H9 (cell line): ENCODE measurements at regions not wholly inside any gene's neighbourhood (a gene's known extent, or its start where the extent isn't known, plus 50 kb on each side); places are given as distances from the start of the nearest gene placed in this dataset.

Experiments used
- DNase-seq: peaks from one replicate; pipeline ENCODE4 v3.0.0-alpha.2; 2017
- H2AFZ ChIP-seq: one replicate; pipeline ENCODE4 v1.6.1; 2013; ENCODE audit warnings: mild to moderate bottlenecking, low read length, control low read depth, moderate library complexity
- H2AK5ac ChIP-seq: 2 replicates; pipeline ENCODE4 v1.6.1; 2013; ENCODE audit warnings: low read length, control low read depth, mixed read lengths; ENCODE audit not compliant: insufficient read length
- H2BK120ac ChIP-seq: one replicate; pipeline ENCODE4 v1.6.1; 2013; ENCODE audit warnings: low read depth, mild to moderate bottlenecking, low read length, control low read depth, inconsistent platforms; ENCODE audit not compliant: poor library complexity, severe bottlenecking
- H2BK12ac ChIP-seq: 2 replicates; pipeline ENCODE4 v1.6.1; 2013; ENCODE audit warnings: low read length, control low read depth, mixed read lengths, low read depth; ENCODE audit not compliant: insufficient read length
- H2BK15ac ChIP-seq: 2 replicates; pipeline ENCODE4 v1.6.1; 2013; ENCODE audit warnings: low read depth, low read length, control low read depth
- H2BK20ac ChIP-seq: one replicate; pipeline ENCODE4 v1.6.1; 2013; ENCODE audit warnings: low read depth, mild to moderate bottlenecking, low read length, control low read depth, inconsistent platforms; ENCODE audit not compliant: poor library complexity, severe bottlenecking
- H2BK5ac ChIP-seq: 2 replicates; pipeline ENCODE4 v1.6.1; 2013; ENCODE audit warnings: low read length, control low read depth, mixed read lengths; ENCODE audit not compliant: insufficient read length
- H3K14ac ChIP-seq: 2 replicates; pipeline ENCODE4 v1.6.1; 2013; ENCODE audit warnings: low read length, control low read depth; ENCODE audit not compliant: insufficient read depth
- H3K18ac ChIP-seq: 2 replicates; pipeline ENCODE4 v1.6.1; 2013; ENCODE audit warnings: low read depth, mild to moderate bottlenecking, mixed read lengths, low read length, control low read depth; ENCODE audit not compliant: insufficient read length
- H3K23ac ChIP-seq: 2 replicates; pipeline ENCODE4 v1.6.1; 2013; ENCODE audit warnings: low read length, control low read depth, mixed read lengths, low read depth; ENCODE audit not compliant: insufficient read length
- H3K23me2 ChIP-seq: 2 replicates; pipeline ENCODE4 v1.6.1; 2013; ENCODE audit warnings: low read depth, mild to moderate bottlenecking, mixed read lengths, low read length, control low read depth; ENCODE audit not compliant: insufficient read length, poor library complexity, severe bottlenecking
- H3K27ac ChIP-seq: 2 replicates; pipeline ENCODE4 v1.5.1; 2013; ENCODE audit warnings: low read length, control low read depth, mixed read lengths, low read depth; ENCODE audit not compliant: insufficient read length
- H3K27me3 ChIP-seq: 2 replicates; pipeline ENCODE4 v1.6.1; 2013; ENCODE audit warnings: low read length, control low read depth, inconsistent platforms; ENCODE audit not compliant: insufficient read depth
- H3K4ac ChIP-seq: 2 replicates; pipeline ENCODE4 v1.6.1; 2013; ENCODE audit warnings: low read depth, mild to moderate bottlenecking, control low read depth, inconsistent platforms, low read length, moderate library complexity
- H3K4me1 ChIP-seq: 2 replicates; pipeline ENCODE4 v1.6.1; 2013; ENCODE audit warnings: low read length, control low read depth, inconsistent platforms; ENCODE audit not compliant: insufficient read depth
- H3K4me2 ChIP-seq: 2 replicates; pipeline ENCODE4 v1.6.1; 2013; ENCODE audit warnings: low read length, control low read depth, mixed read lengths; ENCODE audit not compliant: insufficient read length, insufficient read depth
- H3K56ac ChIP-seq: 2 replicates; pipeline ENCODE4 v1.6.1; 2013; ENCODE audit warnings: low read depth, mild to moderate bottlenecking, mixed read lengths, low read length, control low read depth; ENCODE audit not compliant: insufficient read length
- H3K79me1 ChIP-seq: 2 replicates; pipeline ENCODE4 v1.6.1; 2013; ENCODE audit warnings: low read depth, mild to moderate bottlenecking, moderate library complexity, low read length, control low read depth, inconsistent platforms; ENCODE audit not compliant: insufficient read depth, poor library complexity, severe bottlenecking
- H3K79me2 ChIP-seq: 2 replicates; pipeline ENCODE4 v1.6.1; 2013; ENCODE audit warnings: low read length, control low read depth, inconsistent platforms; ENCODE audit not compliant: insufficient read depth
- H3K9ac ChIP-seq: 2 replicates; pipeline ENCODE4 v1.6.1; 2013; ENCODE audit warnings: low read length, control low read depth, mixed read lengths; ENCODE audit not compliant: insufficient read length; ENCODE audit errors: extremely low read depth
- H3K9me3 ChIP-seq: one replicate; pipeline ENCODE4 v1.6.1; 2013; ENCODE audit warnings: low read depth, low read length, inconsistent platforms; ENCODE audit not compliant: control insufficient read depth
- H3T11ph ChIP-seq: one replicate; pipeline ENCODE4 v1.6.1; 2013; ENCODE audit warnings: mild to moderate bottlenecking, low read length, control low read depth, inconsistent platforms
- H4K20me1 ChIP-seq: one replicate; pipeline ENCODE4 v1.6.1; 2013; ENCODE audit not compliant: control insufficient read depth, insufficient read length, insufficient read depth
- H4K5ac ChIP-seq: 2 replicates; pipeline ENCODE4 v1.6.1; 2013; ENCODE audit warnings: low read depth, mild to moderate bottlenecking, mixed read lengths, low read length, control low read depth; ENCODE audit not compliant: insufficient read length
- H4K8ac ChIP-seq: replicated peaks from 2 replicates; pipeline ENCODE4 v1.6.1; 2013; ENCODE audit warnings: low read length, control low read depth, mixed read lengths, low read depth; ENCODE audit not compliant: insufficient read length
- H4K91ac ChIP-seq: 2 replicates; pipeline ENCODE4 v1.6.1; 2013; ENCODE audit warnings: low read depth, mild to moderate bottlenecking, moderate library complexity, mixed read lengths, low read length, control low read depth; ENCODE audit not compliant: insufficient read length
- H3K27ac Mint-ChIP-seq, 3 experiments: 2 replicates in 2 of 3; 3 replicates in 1 of 3; pipeline ENCODE4 v1.8.0; 2020 to 2021; ENCODE audit warnings: mixed read lengths in 3 of 3, mild to moderate bottlenecking in 1 of 3, moderate library complexity in 1 of 3
- H3K27me3 Mint-ChIP-seq: 2 replicates; pipeline ENCODE4 v1.8.0; 2021; ENCODE audit warnings: low read depth, mild to moderate bottlenecking, moderate library complexity, mixed read lengths
- H3K36me3 Mint-ChIP-seq, 3 experiments: 2 replicates in 2 of 3; 3 replicates in 1 of 3; pipeline ENCODE4 v1.8.0; 2020 to 2021; ENCODE audit warnings: low read depth in 3 of 3, mixed read lengths in 3 of 3; ENCODE audit not compliant: insufficient read depth in 1 of 3
- H3K4me1 Mint-ChIP-seq, 2 experiments: 2 replicates each; pipeline ENCODE4 v1.8.0; 2020; ENCODE audit warnings: mixed read lengths in 2 of 2
- H3K4me3 Mint-ChIP-seq, 2 experiments: 2 replicates in 1 of 2; 3 replicates in 1 of 2; pipeline ENCODE4 v1.8.0; 2020 to 2021; ENCODE audit warnings: mild to moderate bottlenecking in 2 of 2, mixed read lengths in 2 of 2, moderate library complexity in 1 of 2
- H3K9me3 Mint-ChIP-seq, 2 experiments: 2 replicates in 1 of 2; 3 replicates in 1 of 2; pipeline ENCODE4 v1.8.0; 2020; ENCODE audit warnings: mild to moderate bottlenecking in 2 of 2, mixed read lengths in 2 of 2, moderate library complexity in 1 of 2
- CTCF ChIP-seq: fragments of 200-600 bp; sonication (generic); conservative IDR thresholded peaks from 3 replicates; pipeline ENCODE4 v1.8.0; 2021; ENCODE audit warnings: antibody characterized with exemption, mild to moderate bottlenecking
- WGBS: extraction: QIAGEN DNeasy Blood & Tissue Kit; methylation state at CpG from one replicate; pipeline ENCODE4 v1.1.7; 2013; ENCODE audit warnings: missing lambda C conversion rate, low lambda C conversion rate, mixed read lengths; ENCODE audit not compliant: insufficient read length; ENCODE audit errors: extremely low coverage; 5-methylcytosine and 5-hydroxymethylcytosine counted together

GRCh38 chr11:25583596-25583995 lies 748.3 kb upstream of the ANO3 start:
- DNase-seq, result no peak
- Histone ChIP-seq H4K5ac (no peak overlapping the region), H2BK15ac (no peak overlapping the region)

More at GRCh38 chr11:25583596-25583995, 748.3 kb upstream of the ANO3 start:
- H3K18ac ChIP-seq, result no peak overlapping the region
- no peak overlapping the region for H3K23ac ChIP-seq
- no peak overlapping the region for H3T11ph ChIP-seq
- H3K9me3 Mint-ChIP-seq, result no peaks in the 10 kb centered on the region; a peak in 1 of 5 replicates
- no CpG with 5 or more reads among the region's 3 CpGs for WGBS
- H3K36me3 Mint-ChIP-seq, result peaks cover 0 to 4% (median 0%) of the 10 kb centered on the region in 3 experiments; a peak in 1 of 7 replicates
- H3K4me2 ChIP-seq, result no peak overlapping the region
- H4K20me1 ChIP-seq, result no peaks in the 10 kb centered on the region
- H3K4me1 Mint-ChIP-seq, result peaks cover 27 to 28% of the 10 kb centered on the region in 2 experiments
- H3K27me3 ChIP-seq, result no peaks in the 10 kb centered on the region
- H2BK120ac ChIP-seq, result no peak overlapping the region
- H3K9me3 ChIP-seq, result no peaks in the 10 kb centered on the region
- no peak overlapping the region for H2AK5ac ChIP-seq
- no peak overlapping the region for H4K8ac ChIP-seq
- H3K4ac ChIP-seq, result no peak overlapping the region
- H3K4me1 ChIP-seq, result no peaks in the 10 kb centered on the region; the same call in 1 of the 2 replicates
- H3K14ac ChIP-seq, result no peak overlapping the region
- H3K27ac ChIP-seq, result no peak overlapping the region
- H3K23me2 ChIP-seq, result no peaks in the 10 kb centered on the region
- H3K4me3 Mint-ChIP-seq, result no peak overlapping the region
- no peak overlapping the region for H3K9ac ChIP-seq
- H3K27ac Mint-ChIP-seq, result no peak overlapping the region
- H4K91ac ChIP-seq, result no peak overlapping the region
- no peak overlapping the region for H2AFZ ChIP-seq
- H2BK5ac ChIP-seq, result no peak overlapping the region
- H3K79me1 ChIP-seq, result no peaks in the 10 kb centered on the region
- no peak overlapping the region for H2BK20ac ChIP-seq
- no peak for TF ChIP-seq CTCF
- H3K79me2 ChIP-seq, result no peaks in the 10 kb centered on the region
- no peaks in the 10 kb centered on the region for H3K27me3 Mint-ChIP-seq
- H2BK12ac ChIP-seq, result no peak overlapping the region
- no peak overlapping the region for H3K56ac ChIP-seq
